ENCODE measurements at regions not wholly inside any gene's neighbourhood (a gene's known extent, or its start where the extent isn't known, plus 50 kb on each side); places are given as distances from the start of the nearest gene placed in this dataset.

- TF ChIP-seq STAT1 (IDR thresholded peaks at IDR 0.05; ENCODE audit: unreplicated experiment) (no peak), CTCF (conservative IDR thresholded peaks at IDR 0.05; ENCODE audit: low read depth in 2 of 2) (no peak)
Observed at GRCh38 chr7:142487124-142487523, 229.3 kb upstream of the PRSS58 start.

Measured in GM23338 (cell line).